GM18519 (cell line): ENCODE measurements at regions not wholly inside any gene's neighbourhood (a gene's known extent, or its start where the extent isn't known, plus 50 kb on each side); places are given as distances from the start of the nearest gene placed in this dataset.

Experiments
- ATAC-seq: cut with Tn5 transposase; IDR thresholded peaks from one replicate; pipeline ENCODE4 v1.9.1; 2021; ENCODE audit warnings: mild to moderate bottlenecking, moderate library complexity; ENCODE audit not compliant: unreplicated experiment, low FRiP score

GRCh38 chr1:213821175-213821942 is 166.4 kb upstream of the PROX1 start:
- no peak for ATAC-seq

GRCh38 chr1:213821943-213822334 is 165.8 kb upstream of the PROX1 start:
- no peak for ATAC-seq

- no peak for ATAC-seq
These were observed 160.9 kb upstream of the PROX1 start for GRCh38 chr1:213826891-213827290.

- no peak for ATAC-seq
These were observed 158.9 kb upstream of the PROX1 start for GRCh38 chr1:213828867-213829266.

GRCh38 chr1:213829780-213830179 is 158.0 kb upstream of the PROX1 start:
- ATAC-seq: no peak

GRCh38 chr1:213830371-213830770 is 157.4 kb upstream of the PROX1 start:
- ATAC-seq: no peak

GRCh38 chr1:213840575-213840974 is 147.2 kb upstream of the PROX1 start:
- ATAC-seq: no peak

GRCh38 chr1:213844632-213845031 is 143.1 kb upstream of the PROX1 start:
- no peak for ATAC-seq

- no peak for ATAC-seq
These were observed 135.7 kb upstream of the PROX1 start for GRCh38 chr1:213852107-213852506.

- ATAC-seq: no peak
These were observed 129.2 kb upstream of the PROX1 start for GRCh38 chr1:213858581-213858980.

GRCh38 chr1:213861841-213862240 is 125.9 kb upstream of the PROX1 start:
- no peak for ATAC-seq

- no peak for ATAC-seq
These were observed 123.7 kb upstream of the PROX1 start for GRCh38 chr1:213864091-213864490.

- no peak for ATAC-seq
These were observed 119.3 kb upstream of the PROX1 start for GRCh38 chr1:213868482-213868881.

GRCh38 chr1:213871179-213871578 is 116.6 kb upstream of the PROX1 start:
- no peak for ATAC-seq

- ATAC-seq: no peak
These were observed 113.0 kb upstream of the PROX1 start for GRCh38 chr1:213874789-213875188.

- ATAC-seq: no peak
These were observed 111.2 kb upstream of the PROX1 start for GRCh38 chr1:213876531-213876930.

GRCh38 chr1:213883618-213884017 is 104.2 kb upstream of the PROX1 start:
- ATAC-seq: no peak

- no peak for ATAC-seq
These were observed 103.4 kb upstream of the PROX1 start for GRCh38 chr1:213884402-213884801.

GRCh38 chr1:213884942-213885341 is 102.8 kb upstream of the PROX1 start:
- ATAC-seq: no peak

- no peak for ATAC-seq
These were observed 99.9 kb upstream of the PROX1 start for GRCh38 chr1:213887842-213888241.

- ATAC-seq: no peak
These were observed 95.5 kb upstream of the PROX1 start for GRCh38 chr1:213891989-213892902.

GRCh38 chr1:213898684-213899083 is 89.1 kb upstream of the PROX1 start:
- ATAC-seq: no peak
